PC-3 (cell line): ENCODE measurements at regions not wholly inside any gene's neighbourhood (a gene's known extent, or its start where the extent isn't known, plus 50 kb on each side); places are given as distances from the start of the nearest gene placed in this dataset.

Source experiments
- ATAC-seq: fragments of 200-7000 bp; cut with Tn5 transposase; 2 replicates; pipeline ENCODE4 v1.9.1; 2020; ENCODE audit warnings: mild to moderate bottlenecking, moderate library complexity
- BruUV-seq: library from RNA; stranded (reverse); fragments of 400-500 nt; replicated peaks from 2 replicates; lab custom pipeline; 2021; lab: Mats Ljungman, UMichigan
- CTCF ChIA-PET: fragments of 300-600 bp; sonication (Branson Sonifier 250); formaldehyde crosslinking; loops from one replicate; lab custom pipeline; 2022; ENCODE audit warnings: antibody characterized with exemption; lab: Charles Lee
- POLR2A ChIA-PET: fragments of 300-600 bp; sonication (Branson Sonifier 250); formaldehyde crosslinking; loops from one replicate; lab custom pipeline; 2022; ENCODE audit warnings: antibody characterized with exemption; ENCODE audit not compliant: unreplicated experiment; lab: Charles Lee
- DNase-seq: peaks from one replicate; pipeline ENCODE4 v3.0.0-alpha.2; 2015
- H2AFZ ChIP-seq: fragments of 300-600 bp; sonication (generic); 2 replicates; pipeline ENCODE4 v1.6.0; 2016; ENCODE audit warnings: antibody characterized with exemption, low read length
- H3F3A ChIP-seq: fragments of 300-600 bp; sonication (generic); one replicate; pipeline ENCODE4 v1.6.0; 2017; ENCODE audit warnings: antibody characterized with exemption, low read length, control low read depth, mild to moderate bottlenecking; ENCODE audit not compliant: unreplicated experiment
- H3K27ac ChIP-seq: fragments of 300-600 bp; sonication (generic); 2 replicates; pipeline ENCODE4 v1.5.1; 2016; ENCODE audit warnings: mild to moderate bottlenecking, low read length
- H3K27me3 ChIP-seq: fragments of 300-600 bp; sonication (generic); 2 replicates; pipeline ENCODE4 v1.6.1; 2016; ENCODE audit warnings: low read length, mixed read lengths
- H3K36me3 ChIP-seq: fragments of 300-600 bp; sonication (generic); 2 replicates; pipeline ENCODE4 v1.6.1; 2016; ENCODE audit warnings: low read depth, mixed run types, low read length, mixed read lengths
- H3K4me1 ChIP-seq: fragments of 300-600 bp; sonication (generic); 2 replicates; pipeline ENCODE4 v1.5.1; 2016; ENCODE audit warnings: low read length; ENCODE audit not compliant: insufficient read depth
- H3K4me2 ChIP-seq: fragments of 300-600 bp; sonication (generic); 2 replicates; pipeline ENCODE4 v1.6.0; 2016; ENCODE audit warnings: low read length
- H3K4me3 ChIP-seq: fragments of 300-600 bp; sonication (generic); 2 replicates; pipeline ENCODE4 v1.5.1; 2016; ENCODE audit warnings: mild to moderate bottlenecking, low read length, mixed read lengths
- H3K79me2 ChIP-seq: fragments of 300-600 bp; sonication (generic); 2 replicates; pipeline ENCODE4 v1.6.1; 2017; ENCODE audit warnings: low read length, mixed read lengths
- H3K9ac ChIP-seq: fragments of 300-600 bp; sonication (generic); 2 replicates; pipeline ENCODE4 v1.6.0; 2016; ENCODE audit warnings: mild to moderate bottlenecking, low read length
- H3K9me2 ChIP-seq: fragments of 300-600 bp; sonication (generic); replicated peaks from 2 replicates; pipeline ENCODE4 v1.6.1; 2016; ENCODE audit warnings: mixed run types, low read length, mixed read lengths
- H3K9me3 ChIP-seq: fragments of 300-600 bp; sonication (generic); 2 replicates; pipeline ENCODE4 v1.6.1; 2016; ENCODE audit warnings: low read length, mixed read lengths
- H4K20me1 ChIP-seq: fragments of 300-600 bp; sonication (generic); 2 replicates; pipeline ENCODE4 v1.6.1; 2016; ENCODE audit warnings: low read length, mixed read lengths
- CTCF ChIP-seq: fragments of 300-600 bp; sonication (generic); conservative IDR thresholded peaks from 2 replicates; pipeline ENCODE4 v1.5.1; 2017; ENCODE audit warnings: antibody characterized with exemption, low read depth, mild to moderate bottlenecking, low read length
- EZH2 ChIP-seq: fragments of 300-600 bp; sonication (generic); IDR thresholded peaks from one replicate; pipeline ENCODE4 v1.6.1; 2017; ENCODE audit warnings: antibody characterized with exemption, mild to moderate bottlenecking, low read length; ENCODE audit not compliant: unreplicated experiment
- EZH2phosphoT487 ChIP-seq: fragments of 300-600 bp; sonication (generic); IDR thresholded peaks from 2 replicates; pipeline ENCODE4 v1.6.1; 2018; ENCODE audit warnings: mild to moderate bottlenecking, antibody characterized with exemption, low read length, borderline replicate concordance
- intact Hi-C: fragments of 100-400 bp; cut with micrococcal nuclease; formaldehyde crosslinking; loops from 2 replicates; pipeline ENCODE4 v1.9.0; 2023

GRCh38 chr5:104178066-104178465 lies 615.5 kb upstream of the NUDT12 start:
- no peak overlapping the region for H3K27ac ChIP-seq

GRCh38 chr5:104177651-104178050 lies 615.1 kb upstream of the NUDT12 start:
- Histone ChIP-seq H3K4me2 (no peak overlapping the region), H3K4me1 (no peaks in the 10 kb centered on the region), H3K9ac (no peak overlapping the region), H4K20me1 (no peaks in the 10 kb centered on the region), H3K9me2 (no peaks in the 10 kb centered on the region), H3K36me3 (no peaks in the 10 kb centered on the region), H3K79me2 (no peaks in the 10 kb centered on the region), H2AFZ (no peak overlapping the region), H3K27ac (no peak overlapping the region), H3K9me3 (no peaks in the 10 kb centered on the region; the same call in 1 of the 2 replicates), H3K27me3 (no peaks in the 10 kb centered on the region), H3K4me3 (no peak overlapping the region), H3F3A (no peaks in the 10 kb centered on the region)
- ChIA-PET CTCF (no interaction called here), POLR2A (interaction anchor here (0.6 kb wide), 1 partner anchor 337 kb away, joined by 3 read pairs; no protein-coding TSS in a partner anchor)
- intact Hi-C loops, result loop anchor here (5.0 kb wide), 1 partner anchor 235 kb away; no protein-coding TSS in a partner anchor
- ATAC-seq, result no peak
- BruUV-seq, result no TSS peak
- DNase-seq, result no peak
- TF ChIP-seq CTCF (no peak), EZH2phosphoT487 (no peak), EZH2 (no peak)

More at GRCh38 chr5:104178066-104178465, 615.5 kb upstream of the NUDT12 start:
- ChIA-PET POLR2A (interaction anchor here (0.6 kb wide), 1 partner anchor 337 kb away, joined by 3 read pairs; no protein-coding TSS in a partner anchor), CTCF (interaction anchor here (1.6 kb wide), 1 partner anchor 370 kb away, joined by 14 read pairs; no protein-coding TSS in a partner anchor)
- no peaks in the 10 kb centered on the region for H3K27me3 ChIP-seq
- no peaks in the 10 kb centered on the region for H3K36me3 ChIP-seq
- no peaks in the 10 kb centered on the region for H3F3A ChIP-seq
- no peak for DNase-seq
- no peak for TF ChIP-seq CTCF
- no peak for TF ChIP-seq EZH2
- TF ChIP-seq EZH2phosphoT487, result no peak
- H2AFZ ChIP-seq, result peak overlapping the region; percentile 78
- no peak overlapping the region for H3K9ac ChIP-seq
- H3K9me2 ChIP-seq, result no peaks in the 10 kb centered on the region
- H3K9me3 ChIP-seq, result no peaks in the 10 kb centered on the region; the same call in 1 of the 2 replicates
- H4K20me1 ChIP-seq, result no peaks in the 10 kb centered on the region
- no peak for ATAC-seq
- BruUV-seq, result no TSS peak
- H3K4me2 ChIP-seq, result no peak overlapping the region
- intact Hi-C loops, result loop anchor here (5.0 kb wide), 1 partner anchor 236 kb away; no protein-coding TSS in a partner anchor
- H3K4me1 ChIP-seq, result no peaks in the 10 kb centered on the region
- H3K4me3 ChIP-seq, result no peak overlapping the region
- no peaks in the 10 kb centered on the region for H3K79me2 ChIP-seq

GRCh38 chr5:104172976-104173375 lies 610.4 kb upstream of the NUDT12 start:
- CTCF ChIA-PET, result no interaction called here
- Histone ChIP-seq H3K27me3 (no peaks in the 10 kb centered on the region), H3K27ac (no peak overlapping the region), H3K9ac (no peak overlapping the region), H4K20me1 (no peaks in the 10 kb centered on the region), H3K36me3 (no peaks in the 10 kb centered on the region), H3K4me2 (no peak overlapping the region), H3F3A (no peaks in the 10 kb centered on the region), H3K9me2 (no peaks in the 10 kb centered on the region), H3K4me1 (no peaks in the 10 kb centered on the region), H3K9me3 (no peaks in the 10 kb centered on the region), H3K79me2 (no peaks in the 10 kb centered on the region), H2AFZ (no peak overlapping the region), H3K4me3 (no peak overlapping the region)
- no peak for DNase-seq
- POLR2A ChIA-PET, result no interaction called here
- no TSS peak for BruUV-seq
- no peak for ATAC-seq
- TF ChIP-seq EZH2 (no peak), EZH2phosphoT487 (no peak), CTCF (no peak)
- intact Hi-C loops, result no loop called here
